ENCODE measurements at regions not wholly inside any gene's neighbourhood (a gene's known extent, or its start where the extent isn't known, plus 50 kb on each side); places are given as distances from the start of the nearest gene placed in this dataset.

DNA sequence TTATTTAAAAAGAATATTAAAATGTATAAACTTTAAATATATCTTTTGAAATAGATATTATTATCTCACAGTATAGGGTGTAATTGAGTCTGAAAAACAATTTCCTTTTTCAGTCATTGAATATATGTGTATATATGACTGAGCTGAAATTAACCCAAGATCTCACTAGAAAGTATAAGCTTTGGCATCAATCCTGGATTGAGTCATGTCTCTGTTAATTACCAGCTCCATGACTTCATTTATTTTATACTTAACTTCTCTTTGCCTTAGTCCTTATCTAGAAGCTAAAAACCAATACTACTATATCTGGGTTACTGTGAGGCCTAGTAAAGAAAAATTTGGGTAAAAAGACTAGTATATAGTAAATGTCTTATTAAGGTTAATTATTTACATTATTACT lies 1020.3 kb downstream of the LRFN5 start:
- TF ChIP-seq POLR2A (IDR thresholded peaks at IDR 0.05): no peak
- TF ChIP-seq, protein P1, sequence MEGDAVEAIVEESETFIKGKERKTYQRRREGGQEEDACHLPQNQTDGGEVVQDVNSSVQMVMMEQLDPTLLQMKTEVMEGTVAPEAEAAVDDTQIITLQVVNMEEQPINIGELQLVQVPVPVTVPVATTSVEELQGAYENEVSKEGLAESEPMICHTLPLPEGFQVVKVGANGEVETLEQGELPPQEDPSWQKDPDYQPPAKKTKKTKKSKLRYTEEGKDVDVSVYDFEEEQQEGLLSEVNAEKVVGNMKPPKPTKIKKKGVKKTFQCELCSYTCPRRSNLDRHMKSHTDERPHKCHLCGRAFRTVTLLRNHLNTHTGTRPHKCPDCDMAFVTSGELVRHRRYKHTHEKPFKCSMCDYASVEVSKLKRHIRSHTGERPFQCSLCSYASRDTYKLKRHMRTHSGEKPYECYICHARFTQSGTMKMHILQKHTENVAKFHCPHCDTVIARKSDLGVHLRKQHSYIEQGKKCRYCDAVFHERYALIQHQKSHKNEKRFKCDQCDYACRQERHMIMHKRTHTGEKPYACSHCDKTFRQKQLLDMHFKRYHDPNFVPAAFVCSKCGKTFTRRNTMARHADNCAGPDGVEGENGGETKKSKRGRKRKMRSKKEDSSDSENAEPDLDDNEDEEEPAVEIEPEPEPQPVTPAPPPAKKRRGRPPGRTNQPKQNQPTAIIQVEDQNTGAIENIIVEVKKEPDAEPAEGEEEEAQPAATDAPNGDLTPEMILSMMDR (IDR thresholded peaks at IDR 0.05): no peak

Measured in lower leg skin (tissue), 3 donors.